Breast epithelium (tissue), 4 donors: ENCODE measurements at regions not wholly inside any gene's neighbourhood (a gene's known extent, or its start where the extent isn't known, plus 50 kb on each side); places are given as distances from the start of the nearest gene placed in this dataset.

Experiments used
- DNase-seq, 2 donors: peaks; one replicate each; pipeline ENCODE4 v3.0.0-alpha.2; 2019; ENCODE audit warnings: low spot score in 2 of 2
- H3K27ac ChIP-seq, 2 donors: fragments of 200-600 bp; sonication (generic) in 1 of 2; one replicate each; pipeline ENCODE4 v1.5.1; 2016 to 2019; ENCODE audit warnings: mild to moderate bottlenecking in 1 of 2
- H3K27me3 ChIP-seq, 2 donors: fragments of 200-600 bp; sonication (generic) in 1 of 2; one replicate each; pipeline versions ENCODE4 v1.5.1 to v1.6.0; 2017 to 2019; ENCODE audit warnings: control low read depth in 1 of 2, mild to moderate bottlenecking in 1 of 2
- H3K36me3 ChIP-seq: fragments of 200-600 bp; one replicate; pipeline ENCODE4 v1.5.1; 2019
- H3K4me1 ChIP-seq, 2 donors: fragments of 200-600 bp; sonication (generic); one replicate each; pipeline ENCODE4 v1.5.1; 2016 to 2019; ENCODE audit warnings: control low read depth in 1 of 2
- H3K4me3 ChIP-seq, 3 donors: fragments of 200-600 bp; sonication (generic); 1 replicate in 2 of 3; 2 replicates in 1 of 3; pipeline ENCODE4 v1.5.1; 2016 to 2019; ENCODE audit warnings: mild to moderate bottlenecking in 3 of 3, moderate library complexity in 2 of 3
- H3K9me3 ChIP-seq, 2 donors: fragments of 200-600 bp; sonication (generic) in 1 of 2; one replicate each; pipeline ENCODE4 v1.5.1; 2016 to 2019; ENCODE audit warnings: control low read depth in 1 of 2
- POLR2A ChIP-seq: fragments of 450-650 bp; IDR thresholded peaks from one replicate; pipeline ENCODE4 v1.6.1; 2016; ENCODE audit warnings: antibody characterized with exemption, mild to moderate bottlenecking, moderate library complexity
- POLR2AphosphoS5 ChIP-seq, 3 donors: sonication (generic); formaldehyde crosslinking; IDR thresholded peaks; one replicate each; pipeline ENCODE4 v1.6.1; 2017; ENCODE audit warnings: antibody characterized with exemption in 3 of 3
- intact Hi-C: fragments of 100-400 bp; cut with DNase I; formaldehyde crosslinking; loops from one replicate; pipeline ENCODE4 v1.15.1; 2023; ENCODE audit warnings: low total_unique reads
- TF ChIP-seq, protein P1 (sequence below), 3 donors: fragments of 450-650 bp; IDR thresholded peaks; one replicate each; pipeline ENCODE4 v1.5.1; 2016 to 2017; ENCODE audit warnings: antibody characterized with exemption in 3 of 3, mild to moderate bottlenecking in 3 of 3, moderate library complexity in 3 of 3

- Histone ChIP-seq H3K9me3 (no peaks in the 10 kb centered on the region), H3K36me3 (no peaks in the 10 kb centered on the region), H3K27me3 (no peaks in the 10 kb centered on the region), H3K4me1 (no peaks in the 10 kb centered on the region), H3K4me3 (no peak overlapping the region), H3K27ac (no peak overlapping the region)
- intact Hi-C loops = no loop called here
- DNase-seq = no peak
- TF ChIP-seq, protein P1, sequence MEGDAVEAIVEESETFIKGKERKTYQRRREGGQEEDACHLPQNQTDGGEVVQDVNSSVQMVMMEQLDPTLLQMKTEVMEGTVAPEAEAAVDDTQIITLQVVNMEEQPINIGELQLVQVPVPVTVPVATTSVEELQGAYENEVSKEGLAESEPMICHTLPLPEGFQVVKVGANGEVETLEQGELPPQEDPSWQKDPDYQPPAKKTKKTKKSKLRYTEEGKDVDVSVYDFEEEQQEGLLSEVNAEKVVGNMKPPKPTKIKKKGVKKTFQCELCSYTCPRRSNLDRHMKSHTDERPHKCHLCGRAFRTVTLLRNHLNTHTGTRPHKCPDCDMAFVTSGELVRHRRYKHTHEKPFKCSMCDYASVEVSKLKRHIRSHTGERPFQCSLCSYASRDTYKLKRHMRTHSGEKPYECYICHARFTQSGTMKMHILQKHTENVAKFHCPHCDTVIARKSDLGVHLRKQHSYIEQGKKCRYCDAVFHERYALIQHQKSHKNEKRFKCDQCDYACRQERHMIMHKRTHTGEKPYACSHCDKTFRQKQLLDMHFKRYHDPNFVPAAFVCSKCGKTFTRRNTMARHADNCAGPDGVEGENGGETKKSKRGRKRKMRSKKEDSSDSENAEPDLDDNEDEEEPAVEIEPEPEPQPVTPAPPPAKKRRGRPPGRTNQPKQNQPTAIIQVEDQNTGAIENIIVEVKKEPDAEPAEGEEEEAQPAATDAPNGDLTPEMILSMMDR (IDR thresholded peaks at IDR 0.05) = no peak
- TF ChIP-seq POLR2A (no peak), POLR2AphosphoS5 (IDR thresholded peaks at IDR 0.05) (no peak)
Observed at GRCh38 chr6:121020656-121021055, 313.6 kb downstream of the TBC1D32 start.

GRCh38 chr6:121008553-121008952 lies 325.7 kb downstream of the TBC1D32 start:
- DNase-seq = no peak
- no peaks in the 10 kb centered on the region for H3K4me1 ChIP-seq
- no peak for TF ChIP-seq POLR2A
- TF ChIP-seq POLR2AphosphoS5 (IDR thresholded peaks at IDR 0.05) = no peak
- TF ChIP-seq, protein P1 (IDR thresholded peaks at IDR 0.05) = no peak
- H3K4me3 ChIP-seq = no peak overlapping the region
- H3K27me3 ChIP-seq = no peaks in the 10 kb centered on the region
- H3K27ac ChIP-seq = no peak overlapping the region
- no peaks in the 10 kb centered on the region for H3K36me3 ChIP-seq
- intact Hi-C loops = no loop called here
- H3K9me3 ChIP-seq = peaks cover 2 to 3% of the 10 kb centered on the region in 2 donors

DNA sequence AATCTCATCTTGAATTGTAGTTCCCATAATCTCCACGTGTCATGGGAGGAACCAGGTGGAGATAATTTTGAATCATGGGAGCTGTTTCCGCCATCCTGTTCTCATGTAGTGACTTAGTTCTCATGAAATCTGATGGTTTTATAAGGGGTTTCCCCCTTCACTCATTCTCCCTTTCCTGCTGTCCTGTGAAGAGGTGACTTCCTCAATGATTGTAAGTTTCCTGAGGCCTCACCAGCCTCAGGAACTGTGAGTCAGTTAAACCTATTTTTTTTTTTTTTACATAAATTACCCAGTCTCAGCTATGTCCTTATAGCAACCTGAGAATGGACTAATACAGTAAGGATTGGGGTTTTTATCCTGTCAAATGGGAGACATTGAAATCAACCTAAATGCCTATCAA lies 328.3 kb downstream of the TBC1D32 start:
- TF ChIP-seq POLR2A (no peak), POLR2AphosphoS5 (IDR thresholded peaks at IDR 0.05) (no peak)
- TF ChIP-seq, protein P1 (IDR thresholded peaks at IDR 0.05) = no peak
- intact Hi-C loops = no loop called here
- Histone ChIP-seq H3K4me1 (no peaks in the 10 kb centered on the region), H3K4me3 (no peak overlapping the region), H3K9me3 (peaks cover 5 to 13% of the 10 kb centered on the region in 2 donors), H3K36me3 (no peaks in the 10 kb centered on the region), H3K27ac (no peak overlapping the region), H3K27me3 (no peaks in the 10 kb centered on the region)
- DNase-seq = no peak

- no peaks in the 10 kb centered on the region for H3K27me3 ChIP-seq
- no peak overlapping the region for H3K4me3 ChIP-seq
- no peaks in the 10 kb centered on the region for H3K36me3 ChIP-seq
- no peak for DNase-seq
- no peak overlapping the region for H3K27ac ChIP-seq
- H3K9me3 ChIP-seq = peaks cover 5 to 13% of the 10 kb centered on the region in 2 donors
- no peaks in the 10 kb centered on the region for H3K4me1 ChIP-seq
- intact Hi-C loops = no loop called here
- TF ChIP-seq, protein P1 (IDR thresholded peaks at IDR 0.05) = no peak
- no peak for TF ChIP-seq POLR2A
- TF ChIP-seq POLR2AphosphoS5 (IDR thresholded peaks at IDR 0.05) = no peak
Observed at GRCh38 chr6:121000381-121000780, 333.9 kb downstream of the TBC1D32 start.

DNA sequence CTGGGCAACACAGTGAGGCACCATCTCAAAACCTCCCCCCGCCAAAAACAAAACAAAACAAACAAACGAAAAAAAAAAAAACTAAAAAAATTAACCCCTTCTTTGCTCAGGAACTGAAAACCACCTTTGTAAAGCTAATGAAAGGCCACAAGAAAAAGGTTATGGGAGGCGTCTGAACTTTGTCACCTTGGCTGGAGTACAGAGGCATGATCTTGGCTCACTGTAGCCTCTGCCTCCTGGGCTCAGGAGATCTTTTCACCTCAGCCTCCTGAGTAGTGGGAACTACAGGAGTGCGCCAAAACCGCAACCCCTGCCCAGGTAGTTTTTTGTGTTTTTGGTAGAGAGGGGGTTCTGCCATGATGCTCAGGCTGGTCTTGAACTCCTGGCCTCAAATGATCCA lies 337.9 kb downstream of the TBC1D32 start:
- no peak overlapping the region for H3K4me3 ChIP-seq
- TF ChIP-seq, protein P1 (IDR thresholded peaks at IDR 0.05) = no peak
- TF ChIP-seq POLR2A (no peak), POLR2AphosphoS5 (IDR thresholded peaks at IDR 0.05) (no peak)
- H3K36me3 ChIP-seq = no peaks in the 10 kb centered on the region
- no peaks in the 10 kb centered on the region for H3K4me1 ChIP-seq
- no peaks in the 10 kb centered on the region for H3K27me3 ChIP-seq
- no peak overlapping the region for H3K27ac ChIP-seq
- intact Hi-C loops = no loop called here
- no peak for DNase-seq
- no peaks in the 10 kb centered on the region for H3K9me3 ChIP-seq
